Peyer's patch (tissue), 4 donors: ENCODE measurements at regions not wholly inside any gene's neighbourhood (a gene's known extent, or its start where the extent isn't known, plus 50 kb on each side); places are given as distances from the start of the nearest gene placed in this dataset.

Experiments
- DNase-seq, 3 donors: peaks; one replicate each; pipeline ENCODE4 v3.0.0-alpha.2; 2017 to 2019
- H3K27ac ChIP-seq, 4 donors: fragments of 200-600 bp; sonication (generic); one replicate each; pipeline ENCODE4 v1.5.1; 2016 to 2019
- H3K27me3 ChIP-seq, 2 donors: fragments of 200-600 bp; sonication (generic); one replicate each; pipeline ENCODE4 v1.5.1; 2019
- H3K36me3 ChIP-seq, 3 donors: fragments of 200-600 bp; sonication (generic); one replicate each; pipeline ENCODE4 v1.5.1; 2016 to 2019
- H3K4me1 ChIP-seq, 4 donors: fragments of 200-600 bp; sonication (generic); one replicate each; pipeline ENCODE4 v1.5.1; 2016 to 2019
- H3K4me3 ChIP-seq, 4 donors: fragments of 200-600 bp; sonication (generic); 1 replicate in 3 of 4; 2 replicates in 1 of 4; pipeline ENCODE4 v1.5.1; 2016 to 2019; ENCODE audit warnings: mild to moderate bottlenecking in 1 of 4
- H3K9me3 ChIP-seq, 4 donors: fragments of 200-600 bp; sonication (generic); one replicate each; pipeline ENCODE4 v1.5.1; 2016 to 2019; ENCODE audit warnings: mild to moderate bottlenecking in 1 of 4
- POLR2A ChIP-seq, 2 donors: fragments of 450-650 bp; IDR thresholded peaks; one replicate each; pipeline ENCODE4 v1.5.1; 2017; ENCODE audit warnings: antibody characterized with exemption in 2 of 2, mild to moderate bottlenecking in 2 of 2, moderate library complexity in 2 of 2
- TF ChIP-seq, protein P1 (sequence below), 6 experiments: fragments of 450-650 bp in 4 of 6; fragments of 200-600 bp in 2 of 6; sonication (generic) in 1 of 6; IDR thresholded peaks; one replicate each; pipeline ENCODE4 v1.5.1; 2017 to 2019; ENCODE audit warnings: antibody characterized with exemption in 6 of 6, mild to moderate bottlenecking in 3 of 6, moderate library complexity in 1 of 6

DNA sequence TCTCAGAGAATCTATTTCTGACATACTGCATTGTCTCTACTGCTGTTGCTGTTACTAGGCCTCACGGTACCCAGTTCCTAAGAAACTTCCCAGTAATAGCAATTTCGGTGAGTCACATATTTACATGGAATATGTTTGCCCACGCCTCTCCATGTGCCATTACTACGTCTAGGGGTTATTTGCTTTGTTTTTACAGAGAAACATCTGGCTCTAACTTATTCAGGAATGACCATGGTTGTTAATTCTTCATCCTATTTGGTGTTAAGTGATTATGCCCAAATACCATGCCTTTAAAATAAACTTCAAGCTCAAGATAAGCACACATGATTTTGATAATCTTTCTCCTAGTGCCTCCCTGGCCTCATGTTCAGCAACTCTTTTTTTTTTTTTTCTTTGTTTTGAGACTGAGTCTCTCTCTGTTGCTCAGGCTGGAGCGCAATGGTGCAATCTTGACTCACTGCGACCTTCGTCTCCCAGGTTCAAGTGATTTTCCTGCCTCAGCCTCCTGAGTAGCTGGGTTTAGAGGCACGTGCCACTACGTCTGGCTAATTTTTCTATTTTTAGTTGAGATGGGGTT is 101.0 kb upstream of the HS3ST1 start:
- Histone ChIP-seq H3K9me3 (no peaks in the 10 kb centered on the region), H3K4me3 (no peak overlapping the region), H3K27ac (no peak overlapping the region), H3K27me3 (no peaks in the 10 kb centered on the region), H3K36me3 (no peaks in the 10 kb centered on the region), H3K4me1 (no peaks in the 10 kb centered on the region)
- no peak for DNase-seq
- TF ChIP-seq, protein P1, sequence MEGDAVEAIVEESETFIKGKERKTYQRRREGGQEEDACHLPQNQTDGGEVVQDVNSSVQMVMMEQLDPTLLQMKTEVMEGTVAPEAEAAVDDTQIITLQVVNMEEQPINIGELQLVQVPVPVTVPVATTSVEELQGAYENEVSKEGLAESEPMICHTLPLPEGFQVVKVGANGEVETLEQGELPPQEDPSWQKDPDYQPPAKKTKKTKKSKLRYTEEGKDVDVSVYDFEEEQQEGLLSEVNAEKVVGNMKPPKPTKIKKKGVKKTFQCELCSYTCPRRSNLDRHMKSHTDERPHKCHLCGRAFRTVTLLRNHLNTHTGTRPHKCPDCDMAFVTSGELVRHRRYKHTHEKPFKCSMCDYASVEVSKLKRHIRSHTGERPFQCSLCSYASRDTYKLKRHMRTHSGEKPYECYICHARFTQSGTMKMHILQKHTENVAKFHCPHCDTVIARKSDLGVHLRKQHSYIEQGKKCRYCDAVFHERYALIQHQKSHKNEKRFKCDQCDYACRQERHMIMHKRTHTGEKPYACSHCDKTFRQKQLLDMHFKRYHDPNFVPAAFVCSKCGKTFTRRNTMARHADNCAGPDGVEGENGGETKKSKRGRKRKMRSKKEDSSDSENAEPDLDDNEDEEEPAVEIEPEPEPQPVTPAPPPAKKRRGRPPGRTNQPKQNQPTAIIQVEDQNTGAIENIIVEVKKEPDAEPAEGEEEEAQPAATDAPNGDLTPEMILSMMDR (IDR thresholded peaks at IDR 0.05): no peak
- TF ChIP-seq POLR2A (IDR thresholded peaks at IDR 0.05): no peak

DNA sequence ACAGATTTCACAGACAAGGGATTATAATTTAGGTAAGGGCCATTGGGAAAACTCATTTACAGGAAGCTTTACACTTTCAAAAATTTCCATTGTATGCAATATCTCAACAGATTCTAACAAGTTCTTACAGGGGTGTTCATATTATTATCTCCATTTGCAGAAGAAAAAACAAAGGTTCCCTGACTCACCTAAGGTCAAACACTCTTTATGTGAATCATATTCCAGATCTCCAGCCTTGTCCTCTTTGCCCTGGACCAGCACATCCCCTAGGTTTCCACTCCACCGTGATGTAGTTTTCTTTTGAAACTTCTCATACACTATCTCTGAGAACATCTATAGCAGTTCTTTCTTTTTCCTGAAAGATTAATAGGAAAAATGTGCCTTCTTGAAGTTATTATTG is 96.4 kb upstream of the HS3ST1 start:
- Histone ChIP-seq H3K27me3 (no peaks in the 10 kb centered on the region), H3K4me3 (no peak overlapping the region), H3K9me3 (no peaks in the 10 kb centered on the region), H3K36me3 (no peaks in the 10 kb centered on the region), H3K27ac (no peak overlapping the region), H3K4me1 (no peaks in the 10 kb centered on the region)
- no peak for DNase-seq
- no peak for TF ChIP-seq POLR2A (IDR thresholded peaks at IDR 0.05)

GRCh38 chr4:11518754-11519153 is 90.1 kb upstream of the HS3ST1 start:
- TF ChIP-seq POLR2A (IDR thresholded peaks at IDR 0.05): no peak
- TF ChIP-seq, protein P1 (IDR thresholded peaks at IDR 0.05): no peak

DNA sequence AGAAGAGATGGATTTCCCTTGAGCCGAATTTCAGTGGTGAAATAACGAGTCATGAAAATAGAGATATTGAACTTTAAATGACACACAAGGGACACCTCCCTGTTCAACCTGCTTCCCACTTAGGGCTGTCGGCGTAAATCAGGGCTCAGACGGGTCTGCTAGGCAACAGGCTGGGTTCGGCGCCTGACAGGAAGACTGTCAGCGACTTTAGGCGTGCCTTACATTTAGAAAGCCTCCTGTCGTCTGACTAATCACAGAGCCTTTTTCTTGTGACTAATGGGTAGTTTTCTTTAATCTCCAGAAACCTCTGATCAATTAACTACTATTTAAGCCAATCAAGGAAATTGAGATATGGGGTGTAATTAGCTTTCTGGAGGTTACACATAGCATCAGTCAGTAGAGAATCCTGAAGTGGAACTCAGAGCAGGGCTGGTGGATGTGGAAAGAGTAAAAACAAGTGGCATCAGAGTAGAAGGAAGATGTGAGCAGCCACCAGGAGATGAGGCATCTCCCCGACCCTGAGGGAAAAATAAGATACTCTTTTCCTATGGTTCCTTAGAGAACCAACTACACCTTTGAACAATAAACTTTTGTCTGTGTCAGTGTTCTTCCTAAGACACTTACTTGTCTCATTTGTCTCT is 86.2 kb upstream of the HS3ST1 start:
- H3K27ac ChIP-seq: no peak overlapping the region
- H3K4me3 ChIP-seq: no peak overlapping the region
- H3K4me1 ChIP-seq: no peaks in the 10 kb centered on the region
- H3K36me3 ChIP-seq: no peaks in the 10 kb centered on the region
- DNase-seq: no peak
- TF ChIP-seq POLR2A (IDR thresholded peaks at IDR 0.05): no peak
- TF ChIP-seq, protein P1 (IDR thresholded peaks at IDR 0.05): no peak
- H3K9me3 ChIP-seq: no peaks in the 10 kb centered on the region
- H3K27me3 ChIP-seq: no peaks in the 10 kb centered on the region

More at GRCh38 chr4:11518754-11519153, 90.1 kb upstream of the HS3ST1 start:
- H3K9me3 ChIP-seq: no peaks in the 10 kb centered on the region
- H3K36me3 ChIP-seq: no peaks in the 10 kb centered on the region
- H3K27me3 ChIP-seq: no peaks in the 10 kb centered on the region
- H3K4me3 ChIP-seq: no peak overlapping the region
- H3K27ac ChIP-seq: no peak overlapping the region
- no peaks in the 10 kb centered on the region for H3K4me1 ChIP-seq
- no peak for DNase-seq

GRCh38 chr4:11514003-11514402 is 85.3 kb upstream of the HS3ST1 start:
- Histone ChIP-seq H3K4me1 (no peaks in the 10 kb centered on the region), H3K27me3 (no peaks in the 10 kb centered on the region), H3K4me3 (no peak overlapping the region), H3K27ac (no peak overlapping the region), H3K36me3 (no peaks in the 10 kb centered on the region), H3K9me3 (no peaks in the 10 kb centered on the region)
- no peak for TF ChIP-seq POLR2A (IDR thresholded peaks at IDR 0.05)
- TF ChIP-seq, protein P1 (IDR thresholded peaks at IDR 0.05): no peak
- DNase-seq: no peak

DNA sequence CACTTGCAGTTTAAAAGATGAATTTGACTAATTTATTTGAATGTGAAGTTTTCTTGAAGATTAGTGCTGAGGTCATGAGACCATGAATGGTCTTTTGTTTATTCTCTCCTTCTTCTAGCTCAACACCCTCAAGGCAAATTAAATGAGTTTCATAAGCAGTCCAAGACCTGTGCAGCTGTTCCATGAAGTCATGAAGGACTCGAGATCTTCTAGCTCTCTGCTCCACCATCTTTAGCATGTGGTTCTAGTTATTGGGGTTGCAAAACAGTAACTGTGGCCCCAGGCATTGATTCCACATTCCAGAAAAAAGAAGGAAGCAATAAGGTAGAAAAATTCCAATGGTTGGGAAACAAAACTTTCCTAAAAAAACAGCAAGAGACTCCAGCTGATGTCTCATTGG is 84.2 kb upstream of the HS3ST1 start:
- TF ChIP-seq, protein P1 (IDR thresholded peaks at IDR 0.05): no peak
- no peak for TF ChIP-seq POLR2A (IDR thresholded peaks at IDR 0.05)
- H3K36me3 ChIP-seq: no peaks in the 10 kb centered on the region
- no peaks in the 10 kb centered on the region for H3K4me1 ChIP-seq
- H3K4me3 ChIP-seq: no peak overlapping the region
- DNase-seq: no peak
- H3K9me3 ChIP-seq: no peaks in the 10 kb centered on the region
- H3K27ac ChIP-seq: no peak overlapping the region
- no peaks in the 10 kb centered on the region for H3K27me3 ChIP-seq
